ENCODE measurements at regions not wholly inside any gene's neighbourhood (a gene's known extent, or its start where the extent isn't known, plus 50 kb on each side); places are given as distances from the start of the nearest gene placed in this dataset.

- DNase-seq (no peak), ATAC-seq (no peak)
- Histone ChIP-seq H3K4me1 (no peaks in the 10 kb centered on the region), H3K27me3 (ENCODE audit: low read depth) (peaks cover 11% of the 10 kb centered on the region), H3K36me3 (no peaks in the 10 kb centered on the region), H3K4me3 (no peak overlapping the region), H3K9me3 (no peaks in the 10 kb centered on the region), H3K27ac (no peak overlapping the region)
- TF ChIP-seq CTCF (IDR thresholded peaks at IDR 0.05) = no peak
- intact Hi-C loops (cut with DNase I) = no loop called here
These were observed 218.0 kb downstream of the C16orf95 start for GRCh38 chr16:87098976-87099720.

GRCh38 chr16:87100306-87101058 is 216.7 kb downstream of the C16orf95 start:
- TF ChIP-seq CTCF (IDR thresholded peaks at IDR 0.05) = no peak
- DNase-seq (no peak), ATAC-seq (no peak)
- Histone ChIP-seq H3K9me3 (no peaks in the 10 kb centered on the region), H3K4me1 (no peaks in the 10 kb centered on the region), H3K36me3 (no peaks in the 10 kb centered on the region), H3K27ac (no peak overlapping the region), H3K27me3 (ENCODE audit: low read depth) (peaks cover 11% of the 10 kb centered on the region), H3K4me3 (no peak overlapping the region)
- intact Hi-C loops (cut with DNase I) = no loop called here

- H3K36me3 ChIP-seq = no peaks in the 10 kb centered on the region
- intact Hi-C loops (cut with DNase I) = no loop called here
- H3K4me1 ChIP-seq = no peaks in the 10 kb centered on the region
- peaks cover 5% of the 10 kb centered on the region for H3K27me3 ChIP-seq (ENCODE audit: low read depth)
- H3K27ac ChIP-seq = no peak overlapping the region
- TF ChIP-seq CTCF (IDR thresholded peaks at IDR 0.05) = no peak
- DNase-seq = no peak
- H3K9me3 ChIP-seq = no peaks in the 10 kb centered on the region
- ATAC-seq = no peak
- H3K4me3 ChIP-seq = no peak overlapping the region
These were observed 215.3 kb downstream of the C16orf95 start for GRCh38 chr16:87101903-87102302.

- no peak overlapping the region for H3K27ac ChIP-seq
- peaks cover 6% of the 10 kb centered on the region for H3K27me3 ChIP-seq (ENCODE audit: low read depth)
- H3K36me3 ChIP-seq = no peaks in the 10 kb centered on the region
- no peaks in the 10 kb centered on the region for H3K4me1 ChIP-seq
- no peak for DNase-seq
- H3K9me3 ChIP-seq = no peaks in the 10 kb centered on the region
- no peak for ATAC-seq
- no peak overlapping the region for H3K4me3 ChIP-seq
- intact Hi-C loops (cut with DNase I) = no loop called here
- TF ChIP-seq CTCF (IDR thresholded peaks at IDR 0.05) = no peak
These were observed 210.0 kb downstream of the C16orf95 start for GRCh38 chr16:87107201-87107600.

- no peak for ATAC-seq
- DNase-seq = no peak
- Histone ChIP-seq H3K27me3 (ENCODE audit: low read depth) (peaks cover 6% of the 10 kb centered on the region), H3K4me3 (no peak overlapping the region), H3K4me1 (no peaks in the 10 kb centered on the region), H3K9me3 (no peaks in the 10 kb centered on the region), H3K27ac (no peak overlapping the region), H3K36me3 (no peaks in the 10 kb centered on the region)
- intact Hi-C loops (cut with DNase I) = no loop called here
- no peak for TF ChIP-seq CTCF (IDR thresholded peaks at IDR 0.05)
These were observed 208.9 kb downstream of the C16orf95 start for GRCh38 chr16:87108278-87108677.
